IMR-90 (cell line): ENCODE measurements at regions not wholly inside any gene's neighbourhood (a gene's known extent, or its start where the extent isn't known, plus 50 kb on each side); places are given as distances from the start of the nearest gene placed in this dataset.

ENCODE experiments used
- ATAC-seq: fragments of 200-7000 bp; cut with Tn5 transposase; 2 replicates; pipeline ENCODE4 v1.9.1; 2020; ENCODE audit warnings: low read depth, mild to moderate bottlenecking, moderate library complexity
- BruUV-seq: library from RNA; stranded (reverse); fragments of 400-500 nt; replicated peaks from 2 replicates; lab custom pipeline; 2021; lab: Mats Ljungman, UMichigan
- CTCF ChIA-PET: fragments of 300-600 bp; formaldehyde crosslinking; extraction: SDS; loops from one replicate; lab custom pipeline; 2021; ENCODE audit warnings: antibody characterized with exemption; lab: Yijun Ruan, JAX
- POLR2A ChIA-PET: fragments of 300-600 bp; sonication (Branson Sonifier 250); formaldehyde crosslinking; loops from one replicate; lab custom pipeline; 2022; ENCODE audit warnings: antibody characterized with exemption; ENCODE audit not compliant: unreplicated experiment; lab: Charles Lee
- DNase-seq: peaks from one replicate; pipeline ENCODE4 v3.0.0; 2013
- H2AFZ ChIP-seq: replicated peaks from 2 replicates; pipeline ENCODE3; 2013; ENCODE audit warnings: low read length, mild to moderate bottlenecking; ENCODE audit not compliant: poor library complexity
- H2AK5ac ChIP-seq: 2 replicates; pipeline ENCODE4 v1.6.1; 2013; ENCODE audit warnings: low read depth, low read length, inconsistent platforms
- H2AK9ac ChIP-seq: replicated peaks from 2 replicates; pipeline ENCODE3; 2013; ENCODE audit warnings: mild to moderate bottlenecking, low read depth, low read length, moderate library complexity; ENCODE audit not compliant: poor library complexity
- H2BK120ac ChIP-seq: 2 replicates; pipeline ENCODE4 v1.6.1; 2013; ENCODE audit warnings: low read depth, low read length, inconsistent platforms
- H2BK15ac ChIP-seq: 3 replicates; pipeline ENCODE4 v1.6.1; 2013; ENCODE audit warnings: low read depth, low read length, inconsistent platforms
- H2BK20ac ChIP-seq: 2 replicates; pipeline ENCODE4 v1.6.1; 2013; ENCODE audit warnings: low read depth, mild to moderate bottlenecking, inconsistent platforms, low read length, moderate library complexity
- H2BK5ac ChIP-seq: 2 replicates; pipeline ENCODE4 v1.6.1; 2013; ENCODE audit warnings: mild to moderate bottlenecking, low read depth, low read length, inconsistent platforms; ENCODE audit not compliant: poor library complexity, severe bottlenecking
- H3K14ac ChIP-seq: replicated peaks from 2 replicates; pipeline ENCODE4 v1.6.1; 2013; ENCODE audit warnings: low read depth, low read length, inconsistent platforms
- H3K18ac ChIP-seq: 2 replicates; pipeline ENCODE4 v1.6.1; 2013; ENCODE audit warnings: low read depth, low read length, control low read depth
- H3K23ac ChIP-seq: 2 replicates; pipeline ENCODE4 v1.6.1; 2013; ENCODE audit warnings: low read depth, low read length, inconsistent platforms
- H3K27ac ChIP-seq: 2 replicates; pipeline ENCODE4 v1.5.1; 2013; ENCODE audit warnings: mild to moderate bottlenecking, control low read depth, low read length; ENCODE audit not compliant: insufficient read depth
- H3K27me3 ChIP-seq: 2 replicates; pipeline ENCODE4 v1.6.1; 2013; ENCODE audit warnings: low read length; ENCODE audit not compliant: control insufficient read depth, insufficient read depth
- H3K36me3 ChIP-seq: 2 replicates; pipeline ENCODE4 v1.6.1; 2013; ENCODE audit warnings: low read length, mixed read lengths; ENCODE audit not compliant: control insufficient read depth, insufficient read depth
- H3K4ac ChIP-seq: 2 replicates; pipeline ENCODE4 v1.6.1; 2013; ENCODE audit warnings: low read depth, low read length, inconsistent platforms
- H3K4me1 ChIP-seq: 2 replicates; pipeline ENCODE4 v1.6.1; 2013; ENCODE audit warnings: low read length, mixed read lengths; ENCODE audit not compliant: control insufficient read depth, insufficient read depth
- H3K4me2 ChIP-seq: 2 replicates; pipeline ENCODE4 v1.6.1; 2013; ENCODE audit warnings: low read depth, mild to moderate bottlenecking, control low read depth, low read length, moderate library complexity
- H3K4me3 ChIP-seq: 2 replicates; pipeline ENCODE4 v1.5.1; 2013; ENCODE audit warnings: low read depth, mild to moderate bottlenecking, control low read depth, low read length, moderate library complexity; ENCODE audit not compliant: insufficient read depth
- H3K56ac ChIP-seq: 2 replicates; pipeline ENCODE4 v1.6.1; 2013; ENCODE audit warnings: low read length, inconsistent platforms; ENCODE audit not compliant: insufficient read depth; ENCODE audit errors: extremely low read depth
- H3K79me1 ChIP-seq, 2 experiments: 2 replicates each; pipeline ENCODE4 v1.6.1; 2013; ENCODE audit warnings: low read length in 2 of 2, inconsistent platforms in 1 of 2, low read depth in 1 of 2
- H3K9ac ChIP-seq: 2 replicates; pipeline ENCODE4 v1.6.1; 2013; ENCODE audit warnings: low read depth, low read length, control low read depth
- H3K9me1 ChIP-seq: 2 replicates; pipeline ENCODE4 v1.6.1; 2013; ENCODE audit warnings: low read length, inconsistent platforms; ENCODE audit not compliant: insufficient read depth
- H3K9me3 ChIP-seq: 2 replicates; pipeline ENCODE4 v1.6.1; 2013; ENCODE audit warnings: low read length; ENCODE audit not compliant: control insufficient read depth, insufficient read depth
- H4K20me1 ChIP-seq: 2 replicates; pipeline ENCODE4 v1.6.1; 2013; ENCODE audit warnings: low read length, inconsistent platforms; ENCODE audit not compliant: insufficient read depth
- H4K5ac ChIP-seq: 2 replicates; pipeline ENCODE4 v1.6.1; 2013; ENCODE audit warnings: mild to moderate bottlenecking, low read depth, low read length, control low read depth
- H4K8ac ChIP-seq, 2 experiments: 2 replicates each; pipeline ENCODE4 v1.6.1; 2013; ENCODE audit warnings: low read depth in 2 of 2, low read length in 2 of 2, control low read depth in 1 of 2, inconsistent platforms in 1 of 2
- H4K91ac ChIP-seq: 2 replicates; pipeline ENCODE4 v1.6.1; 2013; ENCODE audit warnings: low read depth, low read length, inconsistent platforms; ENCODE audit not compliant: insufficient read depth
- BHLHE40 ChIP-seq: fragments of 150-350 bp; IDR thresholded peaks from 2 replicates; pipeline ENCODE4 v1.6.1; 2016; ENCODE audit warnings: mild to moderate bottlenecking, low read depth, low read length
- CEBPB ChIP-seq: IDR thresholded peaks from 2 replicates; pipeline ENCODE4 v1.6.1; 2012; ENCODE audit warnings: low read depth, low read length, improper control_type of control experiment
- dilution Hi-C: fragments of 300-500 bp; cut with HindIII; formaldehyde crosslinking; loops from one replicate; pipeline ENCODE4 v1.14.3; 2018; ENCODE audit warnings: low sequenced_read_pairs; ENCODE audit not compliant: unreplicated experiment
- in situ Hi-C: fragments of 300-500 bp; cut with MboI; formaldehyde crosslinking; loops from 3 replicates; pipeline ENCODE4 v1.14.3; 2019; ENCODE audit warnings: low sequenced_read_pairs, inconsistent platforms, mixed read lengths
- intact Hi-C: fragments of 100-400 bp; cut with micrococcal nuclease; formaldehyde crosslinking; loops from 2 replicates; pipeline ENCODE4 v1.10.0; 2022

DNA sequence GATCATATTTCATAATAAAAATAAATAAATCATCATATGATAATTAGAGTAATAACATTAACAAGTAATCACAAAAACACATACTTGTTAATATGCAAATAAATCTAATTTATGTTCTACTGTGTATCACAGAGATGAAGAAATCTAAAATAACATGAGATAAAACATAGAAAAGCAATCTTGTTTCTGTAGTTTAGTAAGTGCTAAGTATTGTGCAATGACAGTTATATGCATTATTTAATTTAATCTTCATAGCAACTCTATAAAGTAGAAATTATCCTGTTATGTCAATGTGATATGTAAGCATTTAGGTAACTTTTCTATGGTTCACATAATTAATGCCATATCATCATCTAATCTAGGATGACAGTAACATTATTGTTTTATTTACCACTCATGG, 108.2 kb upstream of the KCNMB2 start:
- Histone ChIP-seq H2BK20ac (no peak overlapping the region), H2AFZ (no peak overlapping the region), H2AK9ac (no peak overlapping the region), H4K91ac (no peak overlapping the region), H4K20me1 (no peaks in the 10 kb centered on the region), H3K9me1 (no peaks in the 10 kb centered on the region), H2BK15ac (no peak overlapping the region), H3K4me3 (no peak overlapping the region), H3K4me1 (no peaks in the 10 kb centered on the region), H3K56ac (no peak overlapping the region), H3K18ac (no peak overlapping the region), H3K27ac (no peak overlapping the region), H3K14ac (no peak overlapping the region), H3K4me2 (no peak overlapping the region), H2BK120ac (no peak overlapping the region), H3K4ac (no peak overlapping the region), H3K9me3 (no peaks in the 10 kb centered on the region), H3K23ac (no peak overlapping the region), H2AK5ac (no peak overlapping the region), H3K36me3 (no peaks in the 10 kb centered on the region), H3K27me3 (no peaks in the 10 kb centered on the region), H4K5ac (no peak overlapping the region), H4K8ac (no peak overlapping the region), H3K79me1 (no peaks in the 10 kb centered on the region), H3K9ac (no peak overlapping the region), H2BK5ac (no peak overlapping the region)
- dilution Hi-C loops (no loop called here), in situ Hi-C loops (no loop called here), intact Hi-C loops (loop anchor here (10.0 kb wide), 1 partner anchor 847 kb away; no protein-coding TSS in a partner anchor)
- POLR2A ChIA-PET, result no interaction called here
- CTCF ChIA-PET, result no interaction called here
- BruUV-seq, result no TSS peak
- no peak for ATAC-seq
- DNase-seq, result no peak
- TF ChIP-seq CEBPB (peak; percentile 76), BHLHE40 (no peak)
